Neural cell (in vitro differentiated cells): ENCODE measurements at regions not wholly inside any gene's neighbourhood (a gene's known extent, or its start where the extent isn't known, plus 50 kb on each side); places are given as distances from the start of the nearest gene placed in this dataset.

Experiments
- RAD21 ChIP-seq: fragments of 450-650 bp; conservative IDR thresholded peaks from 2 replicates; pipeline ENCODE4 v1.6.1; 2014; ENCODE audit warnings: antibody characterized with exemption, mild to moderate bottlenecking, moderate library complexity
- TF ChIP-seq, protein P1 (sequence below): fragments of 450-650 bp; IDR thresholded peaks from 2 replicates; pipeline ENCODE4 v1.5.1; 2014; ENCODE audit warnings: antibody characterized with exemption, mild to moderate bottlenecking, moderate library complexity; ENCODE audit not compliant: poor library complexity, severe bottlenecking

- TF ChIP-seq RAD21: no peak
- TF ChIP-seq, protein P1, sequence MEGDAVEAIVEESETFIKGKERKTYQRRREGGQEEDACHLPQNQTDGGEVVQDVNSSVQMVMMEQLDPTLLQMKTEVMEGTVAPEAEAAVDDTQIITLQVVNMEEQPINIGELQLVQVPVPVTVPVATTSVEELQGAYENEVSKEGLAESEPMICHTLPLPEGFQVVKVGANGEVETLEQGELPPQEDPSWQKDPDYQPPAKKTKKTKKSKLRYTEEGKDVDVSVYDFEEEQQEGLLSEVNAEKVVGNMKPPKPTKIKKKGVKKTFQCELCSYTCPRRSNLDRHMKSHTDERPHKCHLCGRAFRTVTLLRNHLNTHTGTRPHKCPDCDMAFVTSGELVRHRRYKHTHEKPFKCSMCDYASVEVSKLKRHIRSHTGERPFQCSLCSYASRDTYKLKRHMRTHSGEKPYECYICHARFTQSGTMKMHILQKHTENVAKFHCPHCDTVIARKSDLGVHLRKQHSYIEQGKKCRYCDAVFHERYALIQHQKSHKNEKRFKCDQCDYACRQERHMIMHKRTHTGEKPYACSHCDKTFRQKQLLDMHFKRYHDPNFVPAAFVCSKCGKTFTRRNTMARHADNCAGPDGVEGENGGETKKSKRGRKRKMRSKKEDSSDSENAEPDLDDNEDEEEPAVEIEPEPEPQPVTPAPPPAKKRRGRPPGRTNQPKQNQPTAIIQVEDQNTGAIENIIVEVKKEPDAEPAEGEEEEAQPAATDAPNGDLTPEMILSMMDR: no peak
These were observed 145.1 kb downstream of the EFNB2 start for GRCh38 chr13:106390367-106390766.
